WTC11 (cell line): ENCODE measurements at regions not wholly inside any gene's neighbourhood (a gene's known extent, or its start where the extent isn't known, plus 50 kb on each side); places are given as distances from the start of the nearest gene placed in this dataset.

ENCODE experiments used
- ATAC-seq: fragments of 200-7000 bp; cut with Tn5 transposase; 2 replicates; pipeline ENCODE4 v1.10.0; 2021; ENCODE audit warnings: mild to moderate bottlenecking, moderate library complexity
- CTCF ChIA-PET: fragments of 300-600 bp; sonication (Branson Sonifier 250); formaldehyde crosslinking; loops from one replicate; lab custom pipeline; 2021; ENCODE audit warnings: antibody characterized with exemption; lab: Charles Lee
- POLR2A ChIA-PET: fragments of 350-600 bp; sonication (Branson Sonifier 250); formaldehyde crosslinking; loops from one replicate; lab custom pipeline; 2021; ENCODE audit warnings: antibody characterized with exemption; lab: Charles Lee
- DNase-seq: peaks from one replicate; pipeline ENCODE4 v3.0.0; 2021; ENCODE audit warnings: low spot score
- H3K27ac Mint-ChIP-seq: 2 replicates; pipeline ENCODE4 v1.8.0; 2021; ENCODE audit warnings: mixed read lengths
- H3K27me3 Mint-ChIP-seq: 2 replicates; pipeline ENCODE4 v1.8.0; 2021; ENCODE audit warnings: low read depth, mild to moderate bottlenecking, moderate library complexity, mixed read lengths
- H3K36me3 Mint-ChIP-seq: 2 replicates; pipeline ENCODE4 v1.8.0; 2021; ENCODE audit warnings: mixed read lengths
- H3K4me1 Mint-ChIP-seq: 2 replicates; pipeline ENCODE4 v1.8.0; 2022; ENCODE audit warnings: mixed read lengths
- H3K4me3 Mint-ChIP-seq: 2 replicates; pipeline ENCODE4 v1.8.0; 2021; ENCODE audit warnings: mild to moderate bottlenecking, moderate library complexity, mixed read lengths
- H3K9me3 Mint-ChIP-seq: 2 replicates; pipeline ENCODE4 v1.8.0; 2021; ENCODE audit warnings: mixed read lengths
- ATF3 ChIP-seq: sonication (generic); formaldehyde crosslinking; conservative IDR thresholded peaks from 2 replicates; pipeline ENCODE4 v1.8.1; 2022; ENCODE audit warnings: mild to moderate bottlenecking, missing genetic modification reagents
- CTCF ChIP-seq: fragments of 200-600 bp; IDR thresholded peaks from 2 replicates; pipeline ENCODE4 v1.8.0; 2022; ENCODE audit warnings: antibody characterized with exemption
- FOXP4 ChIP-seq: sonication (generic); formaldehyde crosslinking; IDR thresholded peaks from 2 replicates; pipeline ENCODE4 v1.8.0; 2022; ENCODE audit warnings: mild to moderate bottlenecking, missing genetic modification reagents
- GABPB1 ChIP-seq: sonication (generic); formaldehyde crosslinking; IDR thresholded peaks from 2 replicates; pipeline ENCODE4 v1.8.1; 2023; ENCODE audit warnings: mild to moderate bottlenecking, missing genetic modification reagents
- MAX ChIP-seq: sonication (generic); formaldehyde crosslinking; IDR thresholded peaks from 2 replicates; pipeline ENCODE4 v1.8.0; 2022; ENCODE audit warnings: mild to moderate bottlenecking, missing genetic modification reagents
- NFYB ChIP-seq: sonication (generic); formaldehyde crosslinking; conservative IDR thresholded peaks from 2 replicates; pipeline ENCODE4 v1.8.0; 2022; ENCODE audit warnings: low read depth, missing genetic modification reagents
- PRDM15 ChIP-seq: sonication (generic); formaldehyde crosslinking; IDR thresholded peaks from 2 replicates; pipeline ENCODE4 v1.8.0; 2022; ENCODE audit warnings: missing genetic modification reagents
- PREB ChIP-seq: sonication (generic); formaldehyde crosslinking; IDR thresholded peaks from 2 replicates; pipeline ENCODE4 v1.8.1; 2022; ENCODE audit warnings: mild to moderate bottlenecking, missing genetic modification reagents, moderate library complexity, borderline replicate concordance
- TEAD1 ChIP-seq: sonication (generic); formaldehyde crosslinking; IDR thresholded peaks from 2 replicates; pipeline ENCODE4 v1.8.0; 2022; ENCODE audit warnings: mild to moderate bottlenecking, missing genetic modification reagents
- ZNF121 ChIP-seq: sonication (generic); formaldehyde crosslinking; IDR thresholded peaks from 2 replicates; pipeline ENCODE4 v1.8.0; 2023; ENCODE audit warnings: missing genetic modification reagents
- ZNF281 ChIP-seq: sonication (generic); formaldehyde crosslinking; IDR thresholded peaks from 2 replicates; pipeline ENCODE4 v1.8.0; 2023; ENCODE audit warnings: mild to moderate bottlenecking, missing genetic modification reagents
- ZNF532 ChIP-seq: fragments of 250-450 bp; sonication (Bioruptor Pico); IDR thresholded peaks from 2 replicates; pipeline ENCODE4 v1.9.0; 2021; ENCODE audit warnings: mild to moderate bottlenecking, borderline replicate concordance
- ZSCAN18 ChIP-seq: fragments of 250-450 bp; sonication (Bioruptor Pico); IDR thresholded peaks from 2 replicates; pipeline ENCODE4 v2.1.2; 2022; ENCODE audit warnings: mild to moderate bottlenecking, moderate library complexity

GRCh38 chr10:29738341-29738740 is 103.6 kb upstream of the SVIL start:
- ChIA-PET POLR2A (interaction anchor here (0.6 kb wide), 2 partner anchors 23 to 1215 kb away, joined by 4 to 5 read pairs; no protein-coding TSS in a partner anchor), CTCF (no interaction called here)
- no peak overlapping the region for H3K4me3 Mint-ChIP-seq
- H3K27me3 Mint-ChIP-seq: peaks cover 35% of the 10 kb centered on the region
- no peaks in the 10 kb centered on the region for H3K9me3 Mint-ChIP-seq
- TF ChIP-seq ZNF532: no peak
- no peak for TF ChIP-seq ZNF281 (CRISPR knock-in tag)
- no peak for TF ChIP-seq PREB
- TF ChIP-seq PRDM15 (CRISPR knock-in tag): no peak
- peaks cover 27% of the 10 kb centered on the region for H3K4me1 Mint-ChIP-seq
- ATAC-seq (no peak), DNase-seq (no peak)
- no peaks in the 10 kb centered on the region for H3K36me3 Mint-ChIP-seq
- H3K27ac Mint-ChIP-seq: no peak overlapping the region

- Mint-ChIP-seq H3K36me3 (no peaks in the 10 kb centered on the region), H3K27me3 (peaks cover 35% of the 10 kb centered on the region), H3K27ac (no peak overlapping the region), H3K4me1 (peaks cover 36% of the 10 kb centered on the region), H3K4me3 (peak overlapping the region; percentile 77), H3K9me3 (no peaks in the 10 kb centered on the region)
- ATAC-seq: peak; percentile 35
- ChIA-PET CTCF (interaction anchor here (0.6 to 1.9 kb wide), 4 partner anchors 70 to 241 kb away, joined by 3 to 12 read pairs (median 4); no protein-coding TSS in a partner anchor), POLR2A (no interaction called here)
- DNase-seq: peak; percentile 13
- TF ChIP-seq ATF3 (CRISPR knock-in tag) (no peak), MAX (CRISPR knock-in tag) (no peak), FOXP4 (CRISPR knock-in tag) (no peak), ZSCAN18 (CRISPR knock-in tag) (no peak), GABPB1 (CRISPR knock-in tag) (no peak), CTCF (no peak), ZNF121 (CRISPR knock-in tag) (no peak), TEAD1 (CRISPR knock-in tag) (no peak), NFYB (CRISPR knock-in tag) (no peak)
Observed at GRCh38 chr10:29737074-29737593, 102.4 kb upstream of the SVIL start.
